K562 (cell line): ENCODE measurements at regions not wholly inside any gene's neighbourhood (a gene's known extent, or its start where the extent isn't known, plus 50 kb on each side); places are given as distances from the start of the nearest gene placed in this dataset.

Experiments used
- EP300 ChIP-seq: IDR thresholded peaks from 2 replicates; pipeline ENCODE4 v1.6.1; 2012; ENCODE audit warnings: low read length, improper control_type of control experiment
- FOXK2 ChIP-seq, 2 experiments: fragments of 450-650 bp; IDR thresholded peaks in 1 of 2; conservative IDR thresholded peaks in 1 of 2; 2 replicates each; pipeline ENCODE4 v1.6.1; 2016; ENCODE audit warnings: low read depth in 2 of 2, mild to moderate bottlenecking in 1 of 2
- MAFG ChIP-seq: fragments of 450-650 bp; conservative IDR thresholded peaks from 2 replicates; pipeline ENCODE4 v1.6.1; 2016; ENCODE audit warnings: missing genetic modification characterization, missing compliant biosample characterization
- NFE2 ChIP-seq: IDR thresholded peaks from 2 replicates; pipeline ENCODE4 v1.6.1; 2014; ENCODE audit warnings: antibody characterized with exemption, low read depth
- NFE2L1 ChIP-seq: fragments of 450-650 bp; IDR thresholded peaks from 2 replicates; pipeline ENCODE4 v1.6.1; 2016; ENCODE audit warnings: missing genetic modification characterization, low read depth, mild to moderate bottlenecking, missing compliant biosample characterization, moderate library complexity, borderline replicate concordance
- ZNF316 ChIP-seq: fragments of 450-650 bp; IDR thresholded peaks from 2 replicates; pipeline ENCODE4 v1.6.1; 2016
- TF ChIP-seq, protein P1 (sequence below): fragments of 450-650 bp; IDR thresholded peaks from 2 replicates; pipeline ENCODE4 v1.6.1; 2016; ENCODE audit warnings: low read depth

DNA sequence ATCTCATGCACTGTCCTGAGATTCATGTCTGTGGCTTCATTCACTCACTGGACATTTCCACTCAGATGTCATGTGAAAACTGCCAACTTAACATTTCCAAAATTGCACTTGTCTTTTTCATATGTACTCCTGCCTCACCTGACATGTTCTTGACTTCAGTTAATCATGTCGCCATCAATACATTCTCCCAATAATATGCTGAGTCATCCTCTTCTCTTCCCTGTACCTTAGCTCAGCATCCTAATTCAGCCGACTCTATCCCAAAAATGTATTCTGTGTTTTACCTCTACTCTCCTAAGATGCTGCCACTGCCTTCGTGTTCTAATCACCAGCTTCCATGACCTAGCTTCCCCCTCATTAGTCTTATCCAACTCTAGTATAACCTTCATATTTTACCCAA lies 93.9 kb upstream of the GNAI1 start (continued):
- TF ChIP-seq, protein P1, sequence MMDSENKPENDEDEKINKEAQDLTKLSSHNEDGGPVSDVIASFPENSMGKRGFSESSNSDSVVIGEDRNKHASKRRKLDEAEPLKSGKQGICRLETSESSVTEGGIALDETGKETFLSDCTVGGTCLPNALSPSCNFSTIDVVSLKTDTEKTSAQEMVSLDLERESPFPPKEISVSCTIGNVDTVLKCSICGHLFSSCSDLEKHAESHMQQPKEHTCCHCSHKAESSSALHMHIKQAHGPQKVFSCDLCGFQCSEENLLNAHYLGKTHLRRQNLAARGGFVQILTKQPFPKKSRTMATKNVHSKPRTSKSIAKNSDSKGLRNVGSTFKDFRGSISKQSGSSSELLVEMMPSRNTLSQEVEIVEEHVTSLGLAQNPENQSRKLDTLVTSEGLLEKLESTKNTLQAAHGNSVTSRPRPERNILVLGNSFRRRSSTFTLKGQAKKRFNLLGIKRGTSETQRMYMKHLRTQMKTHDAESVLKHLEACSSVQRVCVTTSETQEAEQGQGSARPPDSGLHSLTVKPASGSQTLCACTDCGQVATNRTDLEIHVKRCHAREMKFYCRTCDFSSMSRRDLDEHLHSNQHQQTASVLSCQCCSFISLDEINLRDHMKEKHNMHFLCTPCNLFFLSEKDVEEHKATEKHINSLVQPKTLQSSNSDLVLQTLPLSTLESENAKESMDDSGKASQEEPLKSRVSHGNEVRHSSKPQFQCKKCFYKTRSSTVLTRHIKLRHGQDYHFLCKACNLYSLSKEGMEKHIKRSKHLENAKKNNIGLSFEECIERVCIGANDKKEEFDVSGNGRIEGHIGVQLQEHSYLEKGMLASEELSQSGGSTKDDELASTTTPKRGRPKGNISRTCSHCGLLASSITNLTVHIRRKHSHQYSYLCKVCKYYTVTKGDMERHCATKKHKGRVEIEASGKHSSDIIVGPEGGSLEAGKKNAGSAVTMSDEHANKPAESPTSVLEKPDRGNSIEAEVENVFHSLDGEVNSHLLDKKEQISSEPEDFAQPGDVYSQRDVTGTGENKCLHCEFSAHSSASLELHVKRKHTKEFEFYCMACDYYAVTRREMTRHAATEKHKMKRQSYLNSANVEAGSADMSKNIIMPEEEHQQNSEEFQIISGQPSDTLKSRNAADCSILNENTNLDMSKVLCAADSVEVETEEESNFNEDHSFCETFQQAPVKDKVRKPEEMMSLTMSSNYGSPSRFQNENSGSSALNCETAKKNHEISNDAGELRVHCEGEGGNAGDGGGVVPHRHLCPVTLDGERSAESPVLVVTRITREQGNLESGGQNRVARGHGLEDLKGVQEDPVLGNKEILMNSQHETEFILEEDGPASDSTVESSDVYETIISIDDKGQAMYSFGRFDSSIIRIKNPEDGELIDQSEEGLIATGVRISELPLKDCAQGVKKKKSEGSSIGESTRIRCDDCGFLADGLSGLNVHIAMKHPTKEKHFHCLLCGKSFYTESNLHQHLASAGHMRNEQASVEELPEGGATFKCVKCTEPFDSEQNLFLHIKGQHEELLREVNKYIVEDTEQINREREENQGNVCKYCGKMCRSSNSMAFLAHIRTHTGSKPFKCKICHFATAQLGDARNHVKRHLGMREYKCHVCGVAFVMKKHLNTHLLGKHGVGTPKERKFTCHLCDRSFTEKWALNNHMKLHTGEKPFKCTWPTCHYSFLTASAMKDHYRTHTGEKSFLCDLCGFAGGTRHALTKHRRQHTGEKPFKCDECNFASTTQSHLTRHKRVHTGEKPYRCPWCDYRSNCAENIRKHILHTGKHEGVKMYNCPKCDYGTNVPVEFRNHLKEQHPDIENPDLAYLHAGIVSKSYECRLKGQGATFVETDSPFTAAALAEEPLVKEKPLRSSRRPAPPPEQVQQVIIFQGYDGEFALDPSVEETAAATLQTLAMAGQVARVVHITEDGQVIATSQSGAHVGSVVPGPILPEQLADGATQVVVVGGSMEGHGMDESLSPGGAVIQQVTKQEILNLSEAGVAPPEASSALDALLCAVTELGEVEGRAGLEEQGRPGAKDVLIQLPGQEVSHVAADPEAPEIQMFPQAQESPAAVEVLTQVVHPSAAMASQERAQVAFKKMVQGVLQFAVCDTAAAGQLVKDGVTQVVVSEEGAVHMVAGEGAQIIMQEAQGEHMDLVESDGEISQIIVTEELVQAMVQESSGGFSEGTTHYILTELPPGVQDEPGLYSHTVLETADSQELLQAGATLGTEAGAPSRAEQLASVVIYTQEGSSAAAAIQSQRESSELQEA = no peak
- TF ChIP-seq NFE2 = peak; percentile 60
- peak; percentile 78 for TF ChIP-seq ZNF316
- TF ChIP-seq FOXK2 (conservative IDR thresholded peaks at IDR 0.05 in 1 of 2, IDR thresholded peaks at IDR 0.05 in 1 of 2; ENCODE audit: low read depth in 2 of 2) = no peak
- TF ChIP-seq EP300 = no peak
- TF ChIP-seq NFE2L1 (tag) = peak; percentile 37; the same call in 1 of the 2 replicates
- peak; percentile 85 for TF ChIP-seq MAFG (tag)
- TF ChIP-seq, all 486 proteins: peak for 7
